CD14-positive monocyte (primary cell): ENCODE measurements at regions not wholly inside any gene's neighbourhood (a gene's known extent, or its start where the extent isn't known, plus 50 kb on each side); places are given as distances from the start of the nearest gene placed in this dataset.

ENCODE experiments used
- DNase-seq, 3 donors: peaks; one replicate each; pipeline ENCODE4 v3.0.0-alpha.2; 2011 to 2022
- H2AFZ ChIP-seq: 2 replicates; pipeline ENCODE4 v1.6.0; 2012; ENCODE audit warnings: mild to moderate bottlenecking, low read depth, low read length, inconsistent platforms; ENCODE audit not compliant: insufficient read depth, poor library complexity, severe bottlenecking
- H3K27ac ChIP-seq, 2 donors: 1 replicate in 1 of 2; 2 replicates in 1 of 2; pipeline ENCODE4 v1.5.1; 2012 to 2013; ENCODE audit warnings: low read length in 2 of 2, control low read depth in 1 of 2, inconsistent platforms in 1 of 2, low read depth in 1 of 2, mild to moderate bottlenecking in 1 of 2
- H3K27me3 ChIP-seq, 2 donors: one replicate each; pipeline versions ENCODE4 v1.6.0 to v1.6.1; 2011 to 2013; ENCODE audit warnings: low read length in 2 of 2; ENCODE audit not compliant: control insufficient read depth in 2 of 2, insufficient read depth in 2 of 2
- H3K36me3 ChIP-seq, 2 donors: replicated peaks in 1 of 2; 1 replicate in 1 of 2; 2 replicates in 1 of 2; pipeline versions ENCODE4 v1.5.1 to v1.6.1; 2012 to 2013; ENCODE audit warnings: low read length in 2 of 2, control low read depth in 1 of 2, inconsistent platforms in 1 of 2, mild to moderate bottlenecking in 1 of 2; ENCODE audit not compliant: insufficient read depth in 2 of 2, control insufficient read depth in 1 of 2
- H3K4me1 ChIP-seq, 2 donors: 1 replicate in 1 of 2; 2 replicates in 1 of 2; pipeline versions ENCODE4 v1.5.1 to v1.6.1; 2012 to 2013; ENCODE audit warnings: low read length in 2 of 2, control low read depth in 1 of 2, inconsistent platforms in 1 of 2, mild to moderate bottlenecking in 1 of 2, moderate library complexity in 1 of 2; ENCODE audit not compliant: insufficient read depth in 2 of 2, control insufficient read depth in 1 of 2
- H3K4me2 ChIP-seq: replicated peaks from 2 replicates; pipeline ENCODE3; 2012; ENCODE audit warnings: low read length, moderate library complexity, mild to moderate bottlenecking; ENCODE audit not compliant: poor library complexity, severe bottlenecking; ENCODE audit errors: extremely low read depth
- H3K4me3 ChIP-seq, 3 experiments: fragments of 200-600 bp in 1 of 3; sonication (generic) in 1 of 3; replicated peaks in 1 of 3; 1 replicate in 2 of 3; 2 replicates in 1 of 3; pipeline ENCODE4 v1.5.1; 2011 to 2013; ENCODE audit warnings: low read length in 3 of 3, mild to moderate bottlenecking in 3 of 3, control low read depth in 2 of 3, low read depth in 2 of 3, inconsistent platforms in 1 of 3, moderate library complexity in 1 of 3
- H3K79me2 ChIP-seq: 2 replicates; pipeline ENCODE4 v1.6.0; 2012; ENCODE audit warnings: mild to moderate bottlenecking, control low read depth, inconsistent platforms, low read length, moderate library complexity; ENCODE audit not compliant: insufficient read depth
- H3K9ac ChIP-seq: 2 replicates; pipeline ENCODE4 v1.6.0; 2017; ENCODE audit warnings: low read length, mild to moderate bottlenecking; ENCODE audit not compliant: insufficient read depth, poor library complexity, severe bottlenecking
- H3K9me3 ChIP-seq, 2 donors: replicated peaks in 1 of 2; 1 replicate in 1 of 2; 2 replicates in 1 of 2; pipeline versions ENCODE4 v1.5.1 to v1.6.1; 2012 to 2013; ENCODE audit warnings: low read length in 2 of 2, control low read depth in 1 of 2; ENCODE audit not compliant: control insufficient read depth in 1 of 2, insufficient read depth in 1 of 2
- H4K20me1 ChIP-seq: 2 replicates; pipeline ENCODE4 v1.6.0; 2012; ENCODE audit warnings: mild to moderate bottlenecking, low read length, control low read depth, moderate library complexity; ENCODE audit not compliant: insufficient read depth
- H3K27ac Mint-ChIP-seq, 7 donors: one replicate each; pipeline ENCODE4 v1.8.0; 2020; ENCODE audit warnings: mild to moderate bottlenecking in 7 of 7, mixed read lengths in 7 of 7, moderate library complexity in 6 of 7, inconsistent platforms in 2 of 7
- H3K27me3 Mint-ChIP-seq, 3 donors: one replicate each; pipeline ENCODE4 v1.8.0; 2021 to 2022; ENCODE audit warnings: low read depth in 3 of 3, mild to moderate bottlenecking in 3 of 3, mixed read lengths in 3 of 3, moderate library complexity in 3 of 3, inconsistent platforms in 1 of 3
- H3K36me3 Mint-ChIP-seq, 2 donors: one replicate each; pipeline ENCODE4 v1.8.0; 2020; ENCODE audit warnings: mixed read lengths in 2 of 2, inconsistent platforms in 1 of 2, mild to moderate bottlenecking in 1 of 2
- H3K4me1 Mint-ChIP-seq: one replicate; pipeline ENCODE4 v1.8.0; 2020; ENCODE audit warnings: mild to moderate bottlenecking, mixed read lengths
- H3K4me3 Mint-ChIP-seq, 2 donors: one replicate each; pipeline ENCODE4 v1.8.0; 2020; ENCODE audit warnings: mild to moderate bottlenecking in 2 of 2, mixed read lengths in 2 of 2, moderate library complexity in 1 of 2
- H3K9me3 Mint-ChIP-seq, 7 donors: one replicate each; pipeline ENCODE4 v1.8.0; 2020 to 2022; ENCODE audit warnings: mixed read lengths in 7 of 7, mild to moderate bottlenecking in 6 of 7, moderate library complexity in 6 of 7, inconsistent platforms in 2 of 7
- WGBS: methylation state at CpG from one replicate; pipeline ENCODE4 v1.1.5; 2013; ENCODE audit warnings: missing lambda C conversion rate; ENCODE audit not compliant: insufficient coverage; 5-methylcytosine and 5-hydroxymethylcytosine counted together
- intact Hi-C, 2 donors: fragments of 100-400 bp; cut with micrococcal nuclease; formaldehyde crosslinking; loops; one replicate each; pipeline versions ENCODE4 v1.15.0 to v1.15.1; 2023
- TF ChIP-seq, protein P1 (sequence below): fragments of 200-600 bp; IDR thresholded peaks from one replicate; pipeline ENCODE4 v1.8.0; 2022; ENCODE audit warnings: antibody characterized with exemption, mild to moderate bottlenecking

GRCh38 chr17:72005332-72006163 is 115.3 kb upstream of the SOX9 start:
- H3K27me3 ChIP-seq: no peaks in the 10 kb centered on the region
- no peaks in the 10 kb centered on the region for H3K36me3 Mint-ChIP-seq

DNA sequence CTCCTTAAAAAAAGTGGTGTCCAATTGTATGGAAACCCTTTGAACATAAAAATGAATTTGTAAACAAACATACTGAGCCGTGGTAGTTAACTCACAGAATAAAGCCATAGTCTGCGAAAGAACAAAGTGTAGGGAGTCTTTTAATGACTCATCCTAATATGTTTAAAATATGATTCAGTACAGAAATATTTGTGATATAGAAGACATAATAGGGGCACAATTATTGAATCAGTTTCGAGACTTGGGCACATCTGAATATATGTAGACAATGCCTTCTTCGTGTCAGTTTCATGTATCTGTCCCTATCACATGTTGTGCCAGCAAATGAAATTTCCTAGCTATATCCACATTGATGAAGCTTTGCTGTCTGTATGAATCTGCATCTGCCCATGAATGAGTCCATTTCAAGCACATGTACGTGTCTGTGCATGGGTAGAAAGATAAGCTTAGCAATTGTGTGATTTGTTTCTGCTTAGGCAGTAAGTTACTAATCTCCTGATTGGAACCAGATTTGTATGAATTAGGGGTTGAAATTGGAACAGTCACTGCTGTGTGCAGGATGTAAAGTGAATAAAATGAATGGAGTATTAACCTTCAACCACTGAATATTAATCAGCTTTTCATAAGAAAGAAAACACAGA is 112.5 kb upstream of the SOX9 start:
- Mint-ChIP-seq H3K4me1 (no peaks in the 10 kb centered on the region), H3K27me3 (peaks cover 0 to 4% (median 0%) of the 10 kb centered on the region in 3 donors), H3K4me3 (no peak overlapping the region), H3K27ac (no peak overlapping the region), H3K36me3 (no peaks in the 10 kb centered on the region), H3K9me3 (peaks cover 0 to 10% (median 4%) of the 10 kb centered on the region in 7 donors)
- 83% methylated on average over 1 of the region's 5 CpGs for WGBS
- no peaks in the 10 kb centered on the region for H4K20me1 ChIP-seq
- H3K79me2 ChIP-seq: no peaks in the 10 kb centered on the region
- H3K27ac ChIP-seq: no peak overlapping the region
- H3K4me2 ChIP-seq: no peak overlapping the region
- no peaks in the 10 kb centered on the region for H3K36me3 ChIP-seq
- intact Hi-C loops: no loop called here
- no peak overlapping the region for H3K4me3 ChIP-seq
- TF ChIP-seq, protein P1, sequence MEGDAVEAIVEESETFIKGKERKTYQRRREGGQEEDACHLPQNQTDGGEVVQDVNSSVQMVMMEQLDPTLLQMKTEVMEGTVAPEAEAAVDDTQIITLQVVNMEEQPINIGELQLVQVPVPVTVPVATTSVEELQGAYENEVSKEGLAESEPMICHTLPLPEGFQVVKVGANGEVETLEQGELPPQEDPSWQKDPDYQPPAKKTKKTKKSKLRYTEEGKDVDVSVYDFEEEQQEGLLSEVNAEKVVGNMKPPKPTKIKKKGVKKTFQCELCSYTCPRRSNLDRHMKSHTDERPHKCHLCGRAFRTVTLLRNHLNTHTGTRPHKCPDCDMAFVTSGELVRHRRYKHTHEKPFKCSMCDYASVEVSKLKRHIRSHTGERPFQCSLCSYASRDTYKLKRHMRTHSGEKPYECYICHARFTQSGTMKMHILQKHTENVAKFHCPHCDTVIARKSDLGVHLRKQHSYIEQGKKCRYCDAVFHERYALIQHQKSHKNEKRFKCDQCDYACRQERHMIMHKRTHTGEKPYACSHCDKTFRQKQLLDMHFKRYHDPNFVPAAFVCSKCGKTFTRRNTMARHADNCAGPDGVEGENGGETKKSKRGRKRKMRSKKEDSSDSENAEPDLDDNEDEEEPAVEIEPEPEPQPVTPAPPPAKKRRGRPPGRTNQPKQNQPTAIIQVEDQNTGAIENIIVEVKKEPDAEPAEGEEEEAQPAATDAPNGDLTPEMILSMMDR: no peak
- no peak for DNase-seq
- H3K27me3 ChIP-seq: no peaks in the 10 kb centered on the region
- no peak overlapping the region for H2AFZ ChIP-seq
- peaks cover 0 to 3% of the 10 kb centered on the region in 2 donors for H3K9me3 ChIP-seq
- H3K9ac ChIP-seq: no peak overlapping the region
- H3K4me1 ChIP-seq: no peaks in the 10 kb centered on the region

More at GRCh38 chr17:72005332-72006163, 115.3 kb upstream of the SOX9 start:
- WGBS: 86% methylated on average over 2 of the region's 6 CpGs
- Histone ChIP-seq H4K20me1 (no peaks in the 10 kb centered on the region), H3K9ac (no peak overlapping the region), H3K4me2 (no peak overlapping the region), H3K4me1 (no peaks in the 10 kb centered on the region), H3K79me2 (no peaks in the 10 kb centered on the region), H3K4me3 (no peak overlapping the region), H3K9me3 (no peaks in the 10 kb centered on the region), H3K27ac (no peak overlapping the region), H2AFZ (no peak overlapping the region), H3K36me3 (no peaks in the 10 kb centered on the region)
- DNase-seq: no peak
- Mint-ChIP-seq H3K27me3 (peaks cover 0 to 1% (median 0%) of the 10 kb centered on the region in 3 donors), H3K4me3 (no peak overlapping the region), H3K4me1 (no peaks in the 10 kb centered on the region), H3K9me3 (peaks cover 0 to 9% (median 3%) of the 10 kb centered on the region in 7 donors), H3K27ac (no peak overlapping the region)
- TF ChIP-seq, protein P1: no peak
- intact Hi-C loops: no loop called here
